ENCODE measurements at regions not wholly inside any gene's neighbourhood (a gene's known extent, or its start where the extent isn't known, plus 50 kb on each side); places are given as distances from the start of the nearest gene placed in this dataset.

GRCh38 chr20:39492223-39492797, 530.2 kb downstream of the DHX35 start:
- FAIRE-seq = peak; percentile 4
- no peak for DNase-seq (ENCODE audit: insufficient read length, low spot score)

- FAIRE-seq = no peak
- no peak for DNase-seq (ENCODE audit: insufficient read length, low spot score)
Measured at GRCh38 chr20:39491711-39492110, 529.6 kb downstream of the DHX35 start.

GRCh38 chr20:39489986-39490560, 527.9 kb downstream of the DHX35 start:
- FAIRE-seq (no peak), DNase-seq (ENCODE audit: insufficient read length, low spot score) (no peak)

- no peak for FAIRE-seq
- no peak for DNase-seq (ENCODE audit: insufficient read length, low spot score)
Measured at GRCh38 chr20:39480276-39481043, 518.3 kb downstream of the DHX35 start.

GRCh38 chr20:39479196-39479810, 517.2 kb downstream of the DHX35 start:
- no peak for FAIRE-seq
- DNase-seq (ENCODE audit: insufficient read length, low spot score) = no peak

- FAIRE-seq (no peak), DNase-seq (ENCODE audit: insufficient read length, low spot score) (no peak)
Measured at GRCh38 chr20:39474879-39475278, 512.7 kb downstream of the DHX35 start.

GRCh38 chr20:39473536-39473935, 511.4 kb downstream of the DHX35 start:
- DNase-seq (ENCODE audit: insufficient read length, low spot score) (no peak), FAIRE-seq (peak; percentile 51)

GRCh38 chr20:39468703-39469102, 506.6 kb downstream of the DHX35 start:
- DNase-seq (ENCODE audit: insufficient read length, low spot score) = no peak
- no peak for FAIRE-seq

- FAIRE-seq = no peak
- no peak for DNase-seq (ENCODE audit: insufficient read length, low spot score)
Measured at GRCh38 chr20:39464238-39464637, 502.1 kb downstream of the DHX35 start.

GRCh38 chr20:39462416-39462945, 500.3 kb downstream of the DHX35 start:
- DNase-seq (ENCODE audit: insufficient read length, low spot score) (no peak), FAIRE-seq (no peak)

- FAIRE-seq (no peak), DNase-seq (ENCODE audit: insufficient read length, low spot score) (no peak)
Measured at GRCh38 chr20:39458452-39458851, 496.3 kb downstream of the DHX35 start.

GRCh38 chr20:39453890-39454289, 491.7 kb downstream of the DHX35 start:
- FAIRE-seq = no peak
- no peak for DNase-seq (ENCODE audit: insufficient read length, low spot score)

- FAIRE-seq (no peak), DNase-seq (ENCODE audit: insufficient read length, low spot score) (no peak)
Measured at GRCh38 chr20:39452583-39453340, 490.6 kb downstream of the DHX35 start.

- no peak for FAIRE-seq
- no peak for DNase-seq (ENCODE audit: insufficient read length, low spot score)
Measured at GRCh38 chr20:39451386-39451785, 489.2 kb downstream of the DHX35 start.

- DNase-seq (ENCODE audit: insufficient read length, low spot score) = no peak
- no peak for FAIRE-seq
Measured at GRCh38 chr20:39446397-39446796, 484.3 kb downstream of the DHX35 start.

- no peak for FAIRE-seq
Measured at GRCh38 chr20:39445095-39445494, 483.0 kb downstream of the DHX35 start.

GRCh38 chr20:39433466-39433865, 471.3 kb downstream of the DHX35 start:
- no peak for DNase-seq (ENCODE audit: insufficient read length, low spot score)
- no peak for FAIRE-seq

More at GRCh38 chr20:39445095-39445494, 483.0 kb downstream of the DHX35 start:
- DNase-seq (ENCODE audit: insufficient read length, low spot score) = no peak

GRCh38 chr20:39431091-39431880, 469.1 kb downstream of the DHX35 start:
- FAIRE-seq (no peak), DNase-seq (ENCODE audit: insufficient read length, low spot score) (no peak)

GRCh38 chr20:39429726-39430125, 467.6 kb downstream of the DHX35 start:
- FAIRE-seq = no peak
- DNase-seq (ENCODE audit: insufficient read length, low spot score) = no peak
